Neural crest cell (in vitro differentiated cells): ENCODE measurements at regions not wholly inside any gene's neighbourhood (a gene's known extent, or its start where the extent isn't known, plus 50 kb on each side); places are given as distances from the start of the nearest gene placed in this dataset.
"Not testable (repeated sequence)": the region's sequence is repeated elsewhere in the genome, so short reads cannot be mapped to it uniquely, and the experiment has no call there.

Experiments
- DNase-seq: peaks from one replicate; pipeline ENCODE4 v3.0.0; 2021; ENCODE audit warnings: low read depth, mixed read lengths, low spot score
- H3K27ac Mint-ChIP-seq: one replicate; pipeline ENCODE4 v1.8.0; 2021; ENCODE audit warnings: mild to moderate bottlenecking, mixed read lengths; ENCODE audit not compliant: unreplicated experiment
- H3K27me3 Mint-ChIP-seq: 2 replicates; pipeline ENCODE4 v1.8.0; 2021; ENCODE audit warnings: low read depth, mild to moderate bottlenecking, mixed read lengths
- H3K36me3 Mint-ChIP-seq: 2 replicates; pipeline ENCODE4 v1.8.0; 2021; ENCODE audit warnings: low read depth, mild to moderate bottlenecking, mixed read lengths
- H3K4me1 Mint-ChIP-seq: 2 replicates; pipeline ENCODE4 v1.8.0; 2021; ENCODE audit warnings: mixed read lengths
- H3K4me3 Mint-ChIP-seq: one replicate; pipeline ENCODE4 v1.8.0; 2021; ENCODE audit warnings: mild to moderate bottlenecking, mixed read lengths
- H3K9me3 Mint-ChIP-seq: 2 replicates; pipeline ENCODE4 v1.8.0; 2021; ENCODE audit warnings: mixed read lengths
- CTCF ChIP-seq: fragments of 200-600 bp; sonication (generic); conservative IDR thresholded peaks from 2 replicates; pipeline ENCODE4 v1.5.0; 2021; ENCODE audit warnings: antibody characterized with exemption, mild to moderate bottlenecking

DNA sequence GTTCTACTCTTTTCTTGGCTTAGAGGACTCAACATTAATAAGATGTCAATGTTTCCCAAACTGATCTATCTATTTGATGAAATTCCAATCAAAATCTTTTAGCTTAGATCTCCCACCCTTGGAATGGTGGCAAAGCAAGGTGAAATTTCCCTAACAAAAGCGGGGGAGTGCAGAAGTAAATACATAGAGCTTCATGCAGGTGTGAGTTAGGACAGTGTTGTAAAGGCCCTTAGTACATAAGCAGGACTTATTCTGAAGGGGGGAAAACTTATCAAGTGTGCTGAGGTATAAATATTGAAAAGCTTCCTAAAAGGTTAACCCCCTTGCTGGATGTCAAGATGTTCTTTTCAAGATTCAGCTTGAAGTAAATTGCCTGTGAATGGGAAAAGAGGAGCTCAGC lies 608.6 kb upstream of the CELF4 start:
- no peaks in the 10 kb centered on the region for H3K9me3 Mint-ChIP-seq
- DNase-seq, result no peak
- H3K27ac Mint-ChIP-seq, result no peak overlapping the region

DNA sequence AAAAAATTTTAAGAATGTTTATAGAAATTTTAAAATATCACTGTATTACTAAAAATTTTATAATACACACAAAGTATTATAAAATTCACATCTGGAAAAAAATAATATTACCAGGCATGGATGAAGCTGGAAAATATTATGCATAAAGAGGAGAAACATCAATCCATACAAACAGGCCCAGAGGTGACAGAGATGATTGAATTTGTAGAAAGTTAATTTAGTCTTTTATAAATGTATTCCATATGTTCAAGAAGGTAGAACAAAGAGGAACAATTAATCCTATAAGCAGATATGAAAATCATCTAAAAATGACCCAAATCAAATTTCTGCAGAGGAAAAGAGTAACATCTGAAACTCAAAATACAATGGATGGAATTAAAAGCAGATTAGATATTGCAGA lies 605.2 kb upstream of the CELF4 start:
- H3K27ac Mint-ChIP-seq, result no peak overlapping the region
- TF ChIP-seq CTCF, result no peak
- H3K4me3 Mint-ChIP-seq, result no peak overlapping the region
- no peaks in the 10 kb centered on the region for H3K27me3 Mint-ChIP-seq
- H3K4me1 Mint-ChIP-seq, result no peaks in the 10 kb centered on the region
- H3K36me3 Mint-ChIP-seq, result no peaks in the 10 kb centered on the region
- no peak for DNase-seq
- no peaks in the 10 kb centered on the region for H3K9me3 Mint-ChIP-seq

More for the DNA sequence above, 608.6 kb upstream of the CELF4 start:
- Mint-ChIP-seq H3K36me3 (no peaks in the 10 kb centered on the region), H3K27me3 (no peaks in the 10 kb centered on the region), H3K4me1 (no peaks in the 10 kb centered on the region), H3K4me3 (no peak overlapping the region)
- no peak for TF ChIP-seq CTCF

GRCh38 chr18:38167623-38168022 lies 602.0 kb upstream of the CELF4 start:
- no peaks in the 10 kb centered on the region for H3K9me3 Mint-ChIP-seq
- no peaks in the 10 kb centered on the region for H3K27me3 Mint-ChIP-seq
- H3K4me1 Mint-ChIP-seq, result no peaks in the 10 kb centered on the region
- H3K36me3 Mint-ChIP-seq, result no peaks in the 10 kb centered on the region
- TF ChIP-seq CTCF, result no peak
- no peak overlapping the region for H3K27ac Mint-ChIP-seq
- H3K4me3 Mint-ChIP-seq, result no peak overlapping the region
- no peak for DNase-seq

DNA sequence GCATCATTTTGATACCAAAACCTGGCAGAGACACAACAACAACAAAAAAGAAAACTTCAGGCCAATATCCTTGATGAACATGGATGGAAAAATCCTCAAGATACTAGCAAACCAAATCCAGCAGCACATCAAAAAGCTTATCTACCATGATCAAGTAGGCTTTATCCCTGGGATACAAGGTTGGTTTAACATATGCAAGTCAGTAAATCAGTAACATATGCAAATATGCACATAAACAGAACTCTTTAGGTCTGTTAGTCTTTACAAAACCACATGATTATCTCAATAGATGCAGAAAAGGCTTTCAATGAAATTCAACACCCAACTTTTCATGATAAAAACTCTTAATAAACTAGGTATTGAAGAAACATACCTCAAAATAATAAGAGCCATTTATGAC lies 587.5 kb upstream of the CELF4 start:
- H3K4me1 Mint-ChIP-seq, H3K36me3 Mint-ChIP-seq, H3K27me3 Mint-ChIP-seq, H3K9me3 Mint-ChIP-seq, DNase-seq, H3K4me3 Mint-ChIP-seq, H3K27ac Mint-ChIP-seq: not testable (repeated sequence)

GRCh38 chr18:38116716-38117115 lies 551.1 kb upstream of the CELF4 start:
- Mint-ChIP-seq H3K9me3 (no peaks in the 10 kb centered on the region), H3K27me3 (no peaks in the 10 kb centered on the region), H3K36me3 (no peaks in the 10 kb centered on the region), H3K4me3 (no peak overlapping the region), H3K27ac (no peak overlapping the region), H3K4me1 (no peaks in the 10 kb centered on the region)
- DNase-seq, result no peak
- TF ChIP-seq CTCF, result no peak

GRCh38 chr18:38115201-38115600 lies 549.6 kb upstream of the CELF4 start:
- H3K4me3 Mint-ChIP-seq, result no peak overlapping the region
- H3K4me1 Mint-ChIP-seq, result no peaks in the 10 kb centered on the region
- peaks cover 4% of the 10 kb centered on the region for H3K9me3 Mint-ChIP-seq
- DNase-seq, result no peak
- H3K27ac Mint-ChIP-seq, result no peak overlapping the region
- no peaks in the 10 kb centered on the region for H3K36me3 Mint-ChIP-seq
- no peak for TF ChIP-seq CTCF
- H3K27me3 Mint-ChIP-seq, result no peaks in the 10 kb centered on the region
